Mesendoderm (in vitro differentiated cells): ENCODE measurements at regions not wholly inside any gene's neighbourhood (a gene's known extent, or its start where the extent isn't known, plus 50 kb on each side); places are given as distances from the start of the nearest gene placed in this dataset. TPM values are rescaled to one million over a fixed set of nuclear protein-coding genes. Genes with fewer than 3 reads are reported as not detected.

Source experiments
- small RNA-seq: library from polyadenylated mRNA; stranded (forward); fragments of <200 nt; extraction: miRNeasy Mini kit (QIAGEN cat#:217004); gene quantifications from one replicate; pipeline ENCODE3, GENCODE V24; 2013; ENCODE audit not compliant: insufficient read depth

Small RNA genes lying in the stretch of these regions (small RNA-seq; reads per million reads assigned to genes)
- gene RN7SL496P = not detected
- not detected for gene RNU6-719P
